Esophagus squamous epithelium (tissue), 5 donors: ENCODE measurements at regions not wholly inside any gene's neighbourhood (a gene's known extent, or its start where the extent isn't known, plus 50 kb on each side); places are given as distances from the start of the nearest gene placed in this dataset.
"Not testable (repeated sequence)": the region's sequence is repeated elsewhere in the genome, so short reads cannot be mapped to it uniquely, and the experiment has no call there.

Experiments used
- DNase-seq: peaks from one replicate; lab custom pipeline; 2025; lab: John Stamatoyannopoulos, UW
- H3K27ac ChIP-seq, 4 donors: fragments of 200-600 bp; sonication (generic); one replicate each; pipeline ENCODE4 v1.5.1; 2016 to 2019; ENCODE audit warnings: mild to moderate bottlenecking in 1 of 4
- H3K27me3 ChIP-seq, 4 donors: fragments of 200-600 bp; sonication (generic); 1 replicate in 3 of 4; 2 replicates in 1 of 4; pipeline versions ENCODE4 v1.5.1 to v1.6.0; 2017 to 2021; ENCODE audit warnings: antibody characterized with exemption in 1 of 4
- H3K36me3 ChIP-seq, 3 donors: fragments of 200-600 bp; sonication (generic); one replicate each; pipeline ENCODE4 v1.5.1; 2016 to 2019
- H3K4me1 ChIP-seq, 3 donors: fragments of 200-600 bp; sonication (generic); one replicate each; pipeline ENCODE4 v1.5.1; 2017 to 2019
- H3K4me3 ChIP-seq, 4 donors: fragments of 200-600 bp; sonication (generic); 1 replicate in 3 of 4; 2 replicates in 1 of 4; pipeline ENCODE4 v1.5.1; 2016 to 2019; ENCODE audit warnings: mild to moderate bottlenecking in 2 of 4, moderate library complexity in 1 of 4
- H3K9me3 ChIP-seq, 3 donors: fragments of 200-600 bp; sonication (generic); one replicate each; pipeline ENCODE4 v1.5.1; 2016 to 2019
- POLR2A ChIP-seq, 4 donors: fragments of 450-650 bp; IDR thresholded peaks; one replicate each; pipeline ENCODE4 v1.6.1; 2017; ENCODE audit warnings: antibody characterized with exemption in 4 of 4, mild to moderate bottlenecking in 4 of 4, moderate library complexity in 3 of 4
- WGBS, 2 donors: methylation state at CpG; one replicate each; pipeline ENCODE4 v1.1.5; 2018; 5-methylcytosine and 5-hydroxymethylcytosine counted together
- intact Hi-C: fragments of 100-400 bp; cut with DNase I; formaldehyde crosslinking; loops from one replicate; pipeline ENCODE4 v1.15.0; 2022
- TF ChIP-seq, protein P1 (sequence below), 6 experiments: fragments of 450-650 bp in 4 of 6; fragments of 200-600 bp in 2 of 6; sonication (generic) in 2 of 6; IDR thresholded peaks; one replicate each; pipeline ENCODE4 v1.5.1; 2016 to 2019; ENCODE audit warnings: antibody characterized with exemption in 6 of 6, mild to moderate bottlenecking in 4 of 6, moderate library complexity in 4 of 6
- donor health status: DM: yes; HTN: yes; CAD: no.

DNA sequence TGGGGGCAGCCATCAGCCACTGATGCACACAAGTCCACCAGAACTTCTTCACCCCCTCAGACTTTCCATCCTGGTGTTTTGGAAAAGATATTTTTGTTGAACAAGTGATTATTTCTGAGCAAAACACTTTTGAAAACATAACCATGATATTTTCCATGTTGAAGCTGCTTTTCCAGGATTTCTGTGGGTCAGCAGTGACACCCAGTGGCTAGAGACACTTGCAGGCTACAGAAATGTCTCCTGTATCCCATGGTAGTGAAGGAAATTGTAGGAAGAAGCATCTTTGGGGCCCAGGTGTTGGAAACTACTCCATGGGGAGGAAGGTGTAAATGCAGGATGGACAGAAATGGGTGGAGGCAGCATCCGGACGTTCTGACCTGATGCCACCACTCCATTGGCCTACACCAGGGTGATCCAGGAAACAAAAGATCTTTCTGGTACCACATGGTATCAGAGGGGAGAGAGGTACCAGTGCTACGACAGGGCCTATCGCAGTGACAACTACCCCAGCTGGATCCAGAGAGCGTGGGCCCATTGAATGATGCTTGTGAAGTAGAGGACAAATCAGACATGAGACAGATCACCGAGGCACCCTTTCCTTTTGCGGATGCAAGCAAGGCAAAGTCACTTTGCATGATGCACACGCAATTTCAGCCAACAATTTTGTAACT, 111.7 kb upstream of the COBL start:
- DNase-seq, result no peak
- Histone ChIP-seq H3K4me3 (no peak overlapping the region), H3K27me3 (peaks cover 0 to 3% (median 0%) of the 10 kb centered on the region in 4 donors), H3K4me1 (no peaks in the 10 kb centered on the region), H3K27ac (no peak overlapping the region), H3K9me3 (no peaks in the 10 kb centered on the region), H3K36me3 (no peaks in the 10 kb centered on the region)
- intact Hi-C loops, result no loop called here
- 75 to 79% methylated on average over 8 of the region's 8 CpGs for WGBS, 2 donors
- TF ChIP-seq POLR2A (IDR thresholded peaks at IDR 0.05), result no peak
- TF ChIP-seq, protein P1, sequence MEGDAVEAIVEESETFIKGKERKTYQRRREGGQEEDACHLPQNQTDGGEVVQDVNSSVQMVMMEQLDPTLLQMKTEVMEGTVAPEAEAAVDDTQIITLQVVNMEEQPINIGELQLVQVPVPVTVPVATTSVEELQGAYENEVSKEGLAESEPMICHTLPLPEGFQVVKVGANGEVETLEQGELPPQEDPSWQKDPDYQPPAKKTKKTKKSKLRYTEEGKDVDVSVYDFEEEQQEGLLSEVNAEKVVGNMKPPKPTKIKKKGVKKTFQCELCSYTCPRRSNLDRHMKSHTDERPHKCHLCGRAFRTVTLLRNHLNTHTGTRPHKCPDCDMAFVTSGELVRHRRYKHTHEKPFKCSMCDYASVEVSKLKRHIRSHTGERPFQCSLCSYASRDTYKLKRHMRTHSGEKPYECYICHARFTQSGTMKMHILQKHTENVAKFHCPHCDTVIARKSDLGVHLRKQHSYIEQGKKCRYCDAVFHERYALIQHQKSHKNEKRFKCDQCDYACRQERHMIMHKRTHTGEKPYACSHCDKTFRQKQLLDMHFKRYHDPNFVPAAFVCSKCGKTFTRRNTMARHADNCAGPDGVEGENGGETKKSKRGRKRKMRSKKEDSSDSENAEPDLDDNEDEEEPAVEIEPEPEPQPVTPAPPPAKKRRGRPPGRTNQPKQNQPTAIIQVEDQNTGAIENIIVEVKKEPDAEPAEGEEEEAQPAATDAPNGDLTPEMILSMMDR (IDR thresholded peaks at IDR 0.05), result peak in 1 of 6 experiments; percentile 11

GRCh38 chr7:51426163-51426562, 109.6 kb upstream of the COBL start:
- H3K27ac ChIP-seq, result no peak overlapping the region
- no peaks in the 10 kb centered on the region for H3K36me3 ChIP-seq
- H3K9me3 ChIP-seq, result no peaks in the 10 kb centered on the region
- H3K27me3 ChIP-seq, result peaks cover 0 to 3% (median 0%) of the 10 kb centered on the region in 4 donors
- no peak overlapping the region for H3K4me3 ChIP-seq
- H3K4me1 ChIP-seq, result no peaks in the 10 kb centered on the region
- TF ChIP-seq POLR2A (IDR thresholded peaks at IDR 0.05), result no peak
- TF ChIP-seq, protein P1 (IDR thresholded peaks at IDR 0.05), result no peak
- no peak for DNase-seq
- intact Hi-C loops, result no loop called here
- WGBS, 2 donors, result 77 to 89% methylated on average over 12 of the region's 12 CpGs

DNA sequence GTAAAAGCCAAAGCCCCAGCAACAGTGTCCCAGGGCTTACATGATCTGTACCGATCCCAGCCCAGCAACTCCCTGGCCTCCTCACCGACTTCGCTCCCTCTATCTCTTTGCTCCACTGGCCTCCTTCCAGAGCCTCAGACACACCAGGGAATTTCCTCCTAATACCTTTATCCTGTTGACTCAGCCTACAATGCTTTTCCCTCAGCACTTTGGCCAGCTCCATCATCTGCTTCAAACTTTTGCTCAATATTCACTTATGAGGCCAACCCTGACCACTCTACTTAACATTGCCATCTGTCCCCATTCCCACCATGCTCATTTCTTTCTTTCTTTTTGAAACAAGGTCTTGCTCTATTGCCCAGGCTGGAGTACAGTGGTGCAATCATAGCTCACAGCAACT, 93.3 kb upstream of the COBL start:
- DNase-seq, H3K9me3 ChIP-seq, H3K36me3 ChIP-seq, intact Hi-C loops, H3K4me3 ChIP-seq, H3K4me1 ChIP-seq, H3K27ac ChIP-seq, H3K27me3 ChIP-seq: not testable (repeated sequence)
- WGBS, 2 donors, result no CpG with 5 or more reads among the region's 3 CpGs

DNA sequence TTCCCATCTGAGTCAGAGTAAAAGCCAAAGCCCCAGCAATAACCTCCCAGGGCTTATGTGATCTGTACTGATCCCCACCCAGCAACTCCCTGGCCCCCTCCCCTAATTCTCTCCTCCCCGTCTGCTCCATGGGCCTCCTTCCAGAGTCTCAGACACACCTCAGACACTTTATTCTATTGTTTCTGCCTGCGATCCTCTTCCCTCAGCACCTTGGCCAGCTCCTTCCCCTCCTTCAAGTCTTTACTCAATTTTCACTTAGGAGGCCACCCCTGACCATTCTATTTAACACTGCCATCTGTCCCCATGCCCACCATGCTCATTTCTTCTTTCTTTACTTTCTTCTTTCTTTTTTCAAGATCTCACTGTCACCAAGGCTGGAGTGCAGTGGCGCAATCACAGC, 81.0 kb upstream of the COBL start:
- H3K9me3 ChIP-seq, H3K4me3 ChIP-seq, H3K36me3 ChIP-seq, DNase-seq, H3K27ac ChIP-seq, intact Hi-C loops, H3K4me1 ChIP-seq, H3K27me3 ChIP-seq: not testable (repeated sequence)
- WGBS, 2 donors, result 14 to 42% methylated on average over 2 to 3 of the region's 3 CpGs

DNA sequence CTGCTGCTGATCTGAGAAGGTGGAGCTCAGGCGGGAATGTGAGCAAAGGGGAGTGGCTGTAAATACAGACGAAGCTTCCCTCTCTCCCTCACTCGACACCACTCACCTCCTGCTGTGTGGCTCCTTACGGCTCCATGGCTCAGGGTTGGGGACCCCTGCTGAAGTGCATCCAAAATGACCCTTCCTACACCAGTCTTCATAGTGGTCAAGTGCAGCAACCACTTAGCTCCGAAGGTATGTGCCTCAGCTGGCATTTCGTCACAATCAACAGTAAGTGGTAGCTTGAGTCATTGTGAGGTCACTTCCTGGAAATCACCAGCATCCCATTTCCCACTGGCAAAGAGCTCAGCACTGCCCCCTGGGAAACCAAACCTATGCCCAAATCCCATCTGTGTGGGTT, 76.4 kb upstream of the COBL start:
- DNase-seq, result not testable (repeated sequence)
- 60 to 72% methylated on average over 1 to 4 of the region's 6 CpGs for WGBS, 2 donors

GRCh38 chr7:51389952-51390351, 73.3 kb upstream of the COBL start:
- DNase-seq, H3K4me1 ChIP-seq, H3K4me3 ChIP-seq, H3K9me3 ChIP-seq, intact Hi-C loops, H3K27me3 ChIP-seq, H3K27ac ChIP-seq, H3K36me3 ChIP-seq: not testable (repeated sequence)
- WGBS, 2 donors, result 89 to 100% methylated on average over 3 to 6 of the region's 8 CpGs

More for the DNA sequence above, 76.4 kb upstream of the COBL start:
- H3K27ac ChIP-seq, H3K4me3 ChIP-seq, H3K27me3 ChIP-seq, H3K9me3 ChIP-seq, H3K36me3 ChIP-seq, intact Hi-C loops, H3K4me1 ChIP-seq: not testable (repeated sequence)

DNA sequence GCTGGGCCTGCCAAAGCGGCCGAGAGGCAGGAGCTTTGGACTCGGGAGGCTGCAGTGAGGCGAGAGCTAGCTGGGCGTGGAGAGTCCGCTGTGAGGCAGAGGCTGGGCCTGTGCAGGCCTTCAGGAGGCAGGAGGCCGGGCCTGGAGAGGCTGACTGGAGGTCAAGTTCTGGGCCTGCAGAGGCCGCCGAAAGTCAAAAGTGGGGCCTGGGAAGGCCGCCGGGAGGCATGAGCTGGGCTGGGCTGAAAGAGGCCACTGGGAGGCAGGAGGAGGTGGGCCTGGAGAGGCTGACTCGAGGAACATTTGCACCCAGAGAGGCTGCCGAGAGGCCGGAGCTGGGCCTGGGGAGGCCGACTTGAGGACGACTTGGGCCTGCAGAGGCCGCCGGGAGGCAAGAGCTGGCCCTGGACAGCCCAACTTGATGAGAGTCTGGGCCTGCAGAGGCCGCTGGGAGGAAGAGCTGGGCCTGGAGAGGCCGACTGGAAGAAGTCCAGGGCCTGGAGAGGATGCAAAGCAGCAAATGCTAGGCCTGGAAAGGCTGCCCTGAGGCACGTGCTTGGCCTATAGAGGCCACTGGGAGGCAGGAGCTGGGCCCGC, 72.7 kb upstream of the COBL start:
- intact Hi-C loops, H3K27me3 ChIP-seq, H3K4me3 ChIP-seq, H3K4me1 ChIP-seq, H3K27ac ChIP-seq, DNase-seq, H3K9me3 ChIP-seq, H3K36me3 ChIP-seq: not testable (repeated sequence)
- WGBS, 2 donors, result 88 to 92% methylated on average over 15 to 21 of the region's 22 CpGs

- WGBS, 2 donors, result 86 to 100% methylated on average over 5 of the region's 16 CpGs
- H3K27ac ChIP-seq, DNase-seq, H3K4me3 ChIP-seq, H3K4me1 ChIP-seq, intact Hi-C loops, H3K36me3 ChIP-seq, H3K9me3 ChIP-seq, H3K27me3 ChIP-seq: not testable (repeated sequence)
These were observed 71.6 kb upstream of the COBL start for GRCh38 chr7:51388241-51388640.

GRCh38 chr7:51386806-51387568, 70.4 kb upstream of the COBL start:
- WGBS, 2 donors, result 78 to 80% methylated on average over 1 to 6 of the region's 34 CpGs
- H3K27me3 ChIP-seq, intact Hi-C loops, H3K4me1 ChIP-seq, H3K4me3 ChIP-seq, H3K27ac ChIP-seq, DNase-seq, H3K36me3 ChIP-seq, H3K9me3 ChIP-seq: not testable (repeated sequence)

- H3K9me3 ChIP-seq, H3K4me3 ChIP-seq, intact Hi-C loops, DNase-seq, H3K27ac ChIP-seq, H3K4me1 ChIP-seq, H3K36me3 ChIP-seq, H3K27me3 ChIP-seq: not testable (repeated sequence)
- 79 to 88% methylated on average over 6 to 10 of the region's 17 CpGs for WGBS, 2 donors
These were observed 69.6 kb upstream of the COBL start for GRCh38 chr7:51386184-51386583.

DNA sequence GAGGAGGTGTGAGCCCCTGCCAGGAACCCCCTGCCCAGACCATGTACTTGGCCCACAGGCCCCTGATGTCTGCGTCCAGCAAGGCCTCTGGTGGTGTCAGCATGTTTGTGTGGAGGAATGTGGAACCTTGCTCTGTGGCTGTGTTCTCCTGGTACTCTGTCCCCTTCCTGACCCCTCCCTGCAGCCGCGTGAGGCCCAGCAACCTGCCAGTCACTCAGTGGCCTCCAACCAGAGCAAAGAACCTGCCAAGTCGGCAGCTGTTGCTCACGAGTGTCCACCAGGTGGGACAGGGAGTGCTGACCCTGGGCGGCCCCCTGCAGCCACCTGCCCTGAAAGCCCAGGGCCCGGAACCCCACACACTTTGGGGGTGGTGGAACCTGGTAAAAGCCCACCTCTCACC, 65.6 kb upstream of the COBL start:
- H3K27me3 ChIP-seq, DNase-seq, intact Hi-C loops, H3K9me3 ChIP-seq, H3K27ac ChIP-seq, H3K4me1 ChIP-seq, H3K4me3 ChIP-seq, H3K36me3 ChIP-seq: not testable (repeated sequence)
- WGBS, 2 donors, result 88% methylated on average over 1 of the region's 7 CpGs; no CpG with 5 or more reads in 1 of the 2 donors
